ENCODE measurements at regions not wholly inside any gene's neighbourhood (a gene's known extent, or its start where the extent isn't known, plus 50 kb on each side); places are given as distances from the start of the nearest gene placed in this dataset.
A peak's percentile ranks its signal among the peaks of the same experiment; 100 is the strongest.

DNA sequence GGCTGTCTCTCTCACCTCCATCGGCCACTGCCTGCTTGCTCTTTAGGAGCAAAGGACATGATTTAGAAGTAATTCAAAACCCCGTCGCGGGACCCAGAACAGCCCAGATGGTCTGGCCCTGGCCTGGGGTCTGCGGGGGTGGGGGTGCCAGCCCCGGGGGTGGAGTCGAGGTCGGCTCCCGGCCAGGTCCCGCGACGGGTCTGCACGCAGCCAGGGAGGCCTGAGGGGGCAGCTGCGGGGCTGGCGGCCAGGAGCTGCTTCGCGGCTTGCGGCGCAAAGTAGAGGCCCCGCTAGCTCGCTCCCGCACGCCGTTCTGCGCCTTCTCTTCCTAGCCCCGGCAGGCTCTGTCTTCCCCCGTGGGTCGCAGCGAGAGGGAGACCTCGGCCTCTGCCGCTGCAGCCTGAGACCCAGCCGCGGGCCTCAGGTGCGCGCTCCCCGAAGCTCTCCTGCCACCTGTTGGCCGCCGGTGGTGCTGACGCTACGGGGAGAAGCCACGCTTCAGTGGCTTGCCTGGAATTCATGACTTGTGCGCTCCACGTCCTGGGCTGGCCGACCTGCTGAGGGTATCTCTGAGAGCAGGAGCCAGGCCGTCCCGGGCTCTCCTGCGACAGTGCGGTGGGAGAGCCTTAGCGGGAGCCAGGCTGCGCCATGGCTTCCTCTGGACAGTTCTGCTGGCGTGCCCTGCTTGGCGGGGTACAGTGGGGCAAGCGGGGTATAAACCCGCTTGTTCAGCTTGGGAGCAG lies 157.2 kb upstream of the PITX1 start (continued):
- TF ChIP-seq EP300 (IDR thresholded peaks at IDR 0.05; ENCODE audit: low read depth in 2 of 2, low read length in 2 of 2): no peak
- TF ChIP-seq EP300 (CRISPR knock-in tag; IDR thresholded peaks at IDR 0.05; ENCODE audit: borderline replicate concordance): peak; percentile 14; the same call in 1 of the 2 replicates
- TF ChIP-seq, protein P1, sequence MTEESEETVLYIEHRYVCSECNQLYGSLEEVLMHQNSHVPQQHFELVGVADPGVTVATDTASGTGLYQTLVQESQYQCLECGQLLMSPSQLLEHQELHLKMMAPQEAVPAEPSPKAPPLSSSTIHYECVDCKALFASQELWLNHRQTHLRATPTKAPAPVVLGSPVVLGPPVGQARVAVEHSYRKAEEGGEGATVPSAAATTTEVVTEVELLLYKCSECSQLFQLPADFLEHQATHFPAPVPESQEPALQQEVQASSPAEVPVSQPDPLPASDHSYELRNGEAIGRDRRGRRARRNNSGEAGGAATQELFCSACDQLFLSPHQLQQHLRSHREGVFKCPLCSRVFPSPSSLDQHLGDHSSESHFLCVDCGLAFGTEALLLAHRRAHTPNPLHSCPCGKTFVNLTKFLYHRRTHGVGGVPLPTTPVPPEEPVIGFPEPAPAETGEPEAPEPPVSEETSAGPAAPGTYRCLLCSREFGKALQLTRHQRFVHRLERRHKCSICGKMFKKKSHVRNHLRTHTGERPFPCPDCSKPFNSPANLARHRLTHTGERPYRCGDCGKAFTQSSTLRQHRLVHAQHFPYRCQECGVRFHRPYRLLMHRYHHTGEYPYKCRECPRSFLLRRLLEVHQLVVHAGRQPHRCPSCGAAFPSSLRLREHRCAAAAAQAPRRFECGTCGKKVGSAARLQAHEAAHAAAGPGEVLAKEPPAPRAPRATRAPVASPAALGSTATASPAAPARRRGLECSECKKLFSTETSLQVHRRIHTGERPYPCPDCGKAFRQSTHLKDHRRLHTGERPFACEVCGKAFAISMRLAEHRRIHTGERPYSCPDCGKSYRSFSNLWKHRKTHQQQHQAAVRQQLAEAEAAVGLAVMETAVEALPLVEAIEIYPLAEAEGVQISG (CRISPR knock-in tag; IDR thresholded peaks at IDR 0.05): peak; percentile 73
- peak; percentile 54; the same call in 1 of the 2 replicates for TF ChIP-seq CBX5 (CRISPR knock-in tag; IDR thresholded peaks at IDR 0.05; ENCODE audit: borderline replicate concordance)
- no peak for TF ChIP-seq POLR2AphosphoS5 (IDR thresholded peaks at IDR 0.05; ENCODE audit: low read depth, low read length)
- TF ChIP-seq PLRG1 (conservative IDR thresholded peaks at IDR 0.05): no peak
- TF ChIP-seq ZSCAN22 (CRISPR knock-in tag; IDR thresholded peaks at IDR 0.05): no peak
- TF ChIP-seq, protein P2, sequence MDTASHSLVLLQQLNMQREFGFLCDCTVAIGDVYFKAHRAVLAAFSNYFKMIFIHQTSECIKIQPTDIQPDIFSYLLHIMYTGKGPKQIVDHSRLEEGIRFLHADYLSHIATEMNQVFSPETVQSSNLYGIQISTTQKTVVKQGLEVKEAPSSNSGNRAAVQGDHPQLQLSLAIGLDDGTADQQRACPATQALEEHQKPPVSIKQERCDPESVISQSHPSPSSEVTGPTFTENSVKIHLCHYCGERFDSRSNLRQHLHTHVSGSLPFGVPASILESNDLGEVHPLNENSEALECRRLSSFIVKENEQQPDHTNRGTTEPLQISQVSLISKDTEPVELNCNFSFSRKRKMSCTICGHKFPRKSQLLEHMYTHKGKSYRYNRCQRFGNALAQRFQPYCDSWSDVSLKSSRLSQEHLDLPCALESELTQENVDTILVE (CRISPR knock-in tag; IDR thresholded peaks at IDR 0.05): peak; percentile 43
- peak; percentile 37; the same call in 1 of the 2 replicates for TF ChIP-seq BRD4 (CRISPR knock-in tag; IDR thresholded peaks at IDR 0.05)
- no peak for TF ChIP-seq KLF9 (CRISPR knock-in tag; IDR thresholded peaks at IDR 0.05; ENCODE audit: low read depth)
- TF ChIP-seq ZNF790 (CRISPR knock-in tag; IDR thresholded peaks at IDR 0.05; ENCODE audit: borderline replicate concordance): no peak
- TF ChIP-seq, protein P3, sequence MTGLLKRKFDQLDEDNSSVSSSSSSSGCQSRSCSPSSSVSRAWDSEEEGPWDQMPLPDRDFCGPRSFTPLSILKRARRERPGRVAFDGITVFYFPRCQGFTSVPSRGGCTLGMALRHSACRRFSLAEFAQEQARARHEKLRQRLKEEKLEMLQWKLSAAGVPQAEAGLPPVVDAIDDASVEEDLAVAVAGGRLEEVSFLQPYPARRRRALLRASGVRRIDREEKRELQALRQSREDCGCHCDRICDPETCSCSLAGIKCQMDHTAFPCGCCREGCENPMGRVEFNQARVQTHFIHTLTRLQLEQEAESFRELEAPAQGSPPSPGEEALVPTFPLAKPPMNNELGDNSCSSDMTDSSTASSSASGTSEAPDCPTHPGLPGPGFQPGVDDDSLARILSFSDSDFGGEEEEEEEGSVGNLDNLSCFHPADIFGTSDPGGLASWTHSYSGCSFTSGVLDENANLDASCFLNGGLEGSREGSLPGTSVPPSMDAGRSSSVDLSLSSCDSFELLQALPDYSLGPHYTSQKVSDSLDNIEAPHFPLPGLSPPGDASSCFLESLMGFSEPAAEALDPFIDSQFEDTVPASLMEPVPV (CRISPR knock-in tag; IDR thresholded peaks at IDR 0.05): no peak; the same call in 1 of the 2 replicates
- TF ChIP-seq ZNF251 (CRISPR knock-in tag; IDR thresholded peaks at IDR 0.05): no peak
- TF ChIP-seq, protein P4, sequence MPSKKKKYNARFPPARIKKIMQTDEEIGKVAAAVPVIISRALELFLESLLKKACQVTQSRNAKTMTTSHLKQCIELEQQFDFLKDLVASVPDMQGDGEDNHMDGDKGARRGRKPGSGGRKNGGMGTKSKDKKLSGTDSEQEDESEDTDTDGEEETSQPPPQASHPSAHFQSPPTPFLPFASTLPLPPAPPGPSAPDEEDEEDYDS (CRISPR knock-in tag; IDR thresholded peaks at IDR 0.05): peak; percentile 41
- no peak for TF ChIP-seq GLI4 (CRISPR knock-in tag; IDR thresholded peaks at IDR 0.05; ENCODE audit: borderline replicate concordance)
- no peak for TF ChIP-seq SAFB2 (CRISPR knock-in tag; IDR thresholded peaks at IDR 0.05; ENCODE audit: borderline replicate concordance, low read depth)
- no peak for TF ChIP-seq SSRP1 (CRISPR knock-in tag; IDR thresholded peaks at IDR 0.05)
- TF ChIP-seq, protein P5, sequence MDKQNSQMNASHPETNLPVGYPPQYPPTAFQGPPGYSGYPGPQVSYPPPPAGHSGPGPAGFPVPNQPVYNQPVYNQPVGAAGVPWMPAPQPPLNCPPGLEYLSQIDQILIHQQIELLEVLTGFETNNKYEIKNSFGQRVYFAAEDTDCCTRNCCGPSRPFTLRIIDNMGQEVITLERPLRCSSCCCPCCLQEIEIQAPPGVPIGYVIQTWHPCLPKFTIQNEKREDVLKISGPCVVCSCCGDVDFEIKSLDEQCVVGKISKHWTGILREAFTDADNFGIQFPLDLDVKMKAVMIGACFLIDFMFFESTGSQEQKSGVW (CRISPR knock-in tag; IDR thresholded peaks at IDR 0.05; ENCODE audit: borderline replicate concordance): no peak
- TF ChIP-seq ZNF383 (CRISPR knock-in tag; IDR thresholded peaks at IDR 0.05; ENCODE audit: borderline replicate concordance): no peak
- TF ChIP-seq RARG (CRISPR knock-in tag; IDR thresholded peaks at IDR 0.05; ENCODE audit: low read depth): no peak

Data from HepG2 (cell line).